ENCODE measurements at regions not wholly inside any gene's neighbourhood (a gene's known extent, or its start where the extent isn't known, plus 50 kb on each side); places are given as distances from the start of the nearest gene placed in this dataset.

GRCh38 chr9:119002491-119002890 lies 366.7 kb downstream of the BRINP1 start:
- no peaks in the 10 kb centered on the region for H3K27me3 Mint-ChIP-seq
- no peak overlapping the region for H3K27ac Mint-ChIP-seq
- H3K36me3 Mint-ChIP-seq (ENCODE audit: insufficient read depth) = no peaks in the 10 kb centered on the region
- peaks cover 10% of the 10 kb centered on the region for H3K4me1 Mint-ChIP-seq (ENCODE audit: low read depth)
- no peak for TF ChIP-seq CTCF (IDR thresholded peaks at IDR 0.05; ENCODE audit: unreplicated experiment)
- no peak overlapping the region for H3K4me3 Mint-ChIP-seq (ENCODE audit: low read depth)
- no peaks in the 10 kb centered on the region for H3K9me3 Mint-ChIP-seq (ENCODE audit: low read depth)
- no peak for DNase-seq (ENCODE audit: low spot score, unreplicated experiment)

- Mint-ChIP-seq H3K4me3 (ENCODE audit: low read depth) (no peak overlapping the region), H3K27ac (no peak overlapping the region), H3K36me3 (ENCODE audit: insufficient read depth) (no peaks in the 10 kb centered on the region), H3K9me3 (ENCODE audit: low read depth) (no peaks in the 10 kb centered on the region), H3K27me3 (peaks cover 3% of the 10 kb centered on the region), H3K4me1 (ENCODE audit: low read depth) (peaks cover 9% of the 10 kb centered on the region)
- DNase-seq (ENCODE audit: low spot score, unreplicated experiment) = no peak
- TF ChIP-seq CTCF (IDR thresholded peaks at IDR 0.05; ENCODE audit: unreplicated experiment) = no peak
Observed at GRCh38 chr9:119003201-119003611, 366.0 kb downstream of the BRINP1 start.

DNA sequence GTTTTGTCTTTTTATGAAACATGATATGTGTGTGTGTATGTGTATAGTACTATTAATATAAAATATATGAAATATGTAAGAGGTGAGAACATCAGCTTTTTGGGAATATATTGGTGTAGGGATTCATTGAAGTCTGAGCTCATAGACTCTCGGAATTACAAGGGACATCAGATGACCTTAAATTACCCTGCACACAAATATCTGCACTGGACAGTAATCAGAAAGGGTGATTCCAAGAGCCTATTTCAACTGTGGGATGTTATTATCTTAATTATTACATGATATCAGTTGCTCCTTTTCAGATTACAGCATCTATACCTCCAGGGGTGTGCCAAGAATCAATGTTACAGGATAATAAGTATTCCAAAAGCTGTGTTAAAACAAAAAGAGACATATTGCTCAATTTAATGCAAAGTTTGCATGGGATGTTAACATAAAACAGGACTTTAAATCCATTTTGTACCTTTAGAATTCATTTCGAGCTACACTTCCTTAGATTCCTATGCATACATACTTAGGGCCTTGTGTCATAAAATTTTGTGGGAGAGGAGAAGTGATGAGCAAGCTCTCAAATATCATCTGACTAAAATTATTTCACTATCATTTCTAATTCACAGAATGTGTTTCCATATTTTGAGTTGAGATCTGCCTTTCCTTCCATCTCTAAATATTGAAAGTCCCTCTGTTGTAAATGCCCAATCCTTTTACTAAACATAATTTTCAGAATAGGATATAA lies 365.2 kb downstream of the BRINP1 start:
- H3K36me3 Mint-ChIP-seq (ENCODE audit: insufficient read depth) = no peaks in the 10 kb centered on the region
- H3K4me1 Mint-ChIP-seq (ENCODE audit: low read depth) = peaks cover 7% of the 10 kb centered on the region
- no peak overlapping the region for H3K4me3 Mint-ChIP-seq (ENCODE audit: low read depth)
- H3K27me3 Mint-ChIP-seq = peaks cover 3% of the 10 kb centered on the region
- H3K9me3 Mint-ChIP-seq (ENCODE audit: low read depth) = no peaks in the 10 kb centered on the region
- no peak overlapping the region for H3K27ac Mint-ChIP-seq
- no peak for TF ChIP-seq CTCF (IDR thresholded peaks at IDR 0.05; ENCODE audit: unreplicated experiment)
- DNase-seq (ENCODE audit: low spot score, unreplicated experiment) = no peak

GRCh38 chr9:119004618-119004990 lies 364.6 kb downstream of the BRINP1 start:
- no peaks in the 10 kb centered on the region for H3K9me3 Mint-ChIP-seq (ENCODE audit: low read depth)
- peaks cover 3% of the 10 kb centered on the region for H3K27me3 Mint-ChIP-seq

DNA sequence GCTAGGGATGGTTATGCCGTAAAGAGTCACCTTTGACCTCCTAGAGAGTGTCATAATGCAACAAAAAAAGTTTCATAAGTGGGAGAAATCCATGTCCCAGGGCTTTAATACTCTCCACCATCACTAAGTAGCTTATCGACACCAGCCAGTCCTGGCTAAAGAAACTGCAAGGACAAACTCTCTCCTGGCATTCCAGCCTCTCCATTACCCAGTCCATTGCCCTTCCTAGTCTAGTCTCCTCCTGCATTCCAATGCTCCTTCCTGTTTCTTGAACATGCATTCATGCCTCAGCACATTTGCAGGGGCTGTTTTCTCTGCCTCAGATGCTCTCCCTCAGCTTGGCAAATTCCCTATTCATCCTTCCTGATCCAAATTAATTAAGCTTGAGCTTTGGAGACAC lies 364.1 kb downstream of the BRINP1 start:
- H3K27ac Mint-ChIP-seq = no peak overlapping the region
- no peak for DNase-seq (ENCODE audit: low spot score, unreplicated experiment)
- H3K4me3 Mint-ChIP-seq (ENCODE audit: low read depth) = no peak overlapping the region
- H3K9me3 Mint-ChIP-seq (ENCODE audit: low read depth) = no peaks in the 10 kb centered on the region
- no peak for TF ChIP-seq CTCF (IDR thresholded peaks at IDR 0.05; ENCODE audit: unreplicated experiment)
- H3K27me3 Mint-ChIP-seq = peaks cover 3% of the 10 kb centered on the region
- H3K4me1 Mint-ChIP-seq (ENCODE audit: low read depth) = peaks cover 6% of the 10 kb centered on the region
- no peaks in the 10 kb centered on the region for H3K36me3 Mint-ChIP-seq (ENCODE audit: insufficient read depth)

More at GRCh38 chr9:119004618-119004990, 364.6 kb downstream of the BRINP1 start:
- no peak for TF ChIP-seq CTCF (IDR thresholded peaks at IDR 0.05; ENCODE audit: unreplicated experiment)
- no peak overlapping the region for H3K27ac Mint-ChIP-seq
- no peak for DNase-seq (ENCODE audit: low spot score, unreplicated experiment)
- H3K4me3 Mint-ChIP-seq (ENCODE audit: low read depth) = no peak overlapping the region
- H3K36me3 Mint-ChIP-seq (ENCODE audit: insufficient read depth) = no peaks in the 10 kb centered on the region
- H3K4me1 Mint-ChIP-seq (ENCODE audit: low read depth) = peaks cover 7% of the 10 kb centered on the region

Data from progenitor cell of endocrine pancreas (in vitro differentiated cells).